ENCODE measurements at regions not wholly inside any gene's neighbourhood (a gene's known extent, or its start where the extent isn't known, plus 50 kb on each side); places are given as distances from the start of the nearest gene placed in this dataset.

- Histone ChIP-seq H4K20me1 (ENCODE audit: insufficient read depth) (no peaks in the 10 kb centered on the region), H3K36me3 (ENCODE audit: insufficient read depth, low read length) (no peaks in the 10 kb centered on the region), H3K9ac (ENCODE audit: low read length) (no peak overlapping the region), H3K4me3 (ENCODE audit: low read length) (no peak overlapping the region), H3K9me2 (ENCODE audit: insufficient read depth, low read length) (no peaks in the 10 kb centered on the region), H3K4me2 (ENCODE audit: low read length) (no peak overlapping the region), H3K79me2 (replicated peaks; ENCODE audit: insufficient read depth, low read length) (no peaks in the 10 kb centered on the region), H3K27ac (ENCODE audit: low read length) (no peak overlapping the region), H3K9me3 (ENCODE audit: low read length) (no peaks in the 10 kb centered on the region), H2AFZ (ENCODE audit: low read depth, low read length) (no peak overlapping the region), H3F3A (ENCODE audit: insufficient read depth, low read length, poor library complexity, severe bottlenecking) (no peaks in the 10 kb centered on the region), H3K27me3 (ENCODE audit: insufficient read depth, low read depth, low read length) (no peaks in the 10 kb centered on the region)
- TF ChIP-seq EP300 (conservative IDR thresholded peaks at IDR 0.05; ENCODE audit: poor library complexity, severe bottlenecking) (no peak), RAD21 (conservative IDR thresholded peaks at IDR 0.05) (no peak), TAF1 (IDR thresholded peaks at IDR 0.05; ENCODE audit: low read depth) (no peak), EZH2 (IDR thresholded peaks at IDR 0.05; ENCODE audit: borderline replicate concordance, insufficient read depth, low read length, poor library complexity, severe bottlenecking) (no peak), SMC3 (conservative IDR thresholded peaks at IDR 0.05; ENCODE audit: poor library complexity) (no peak), POLR2AphosphoS5 (IDR thresholded peaks at IDR 0.05) (no peak), MXI1 (conservative IDR thresholded peaks at IDR 0.05; ENCODE audit: poor library complexity, severe bottlenecking) (no peak)
- TF ChIP-seq, protein P1, sequence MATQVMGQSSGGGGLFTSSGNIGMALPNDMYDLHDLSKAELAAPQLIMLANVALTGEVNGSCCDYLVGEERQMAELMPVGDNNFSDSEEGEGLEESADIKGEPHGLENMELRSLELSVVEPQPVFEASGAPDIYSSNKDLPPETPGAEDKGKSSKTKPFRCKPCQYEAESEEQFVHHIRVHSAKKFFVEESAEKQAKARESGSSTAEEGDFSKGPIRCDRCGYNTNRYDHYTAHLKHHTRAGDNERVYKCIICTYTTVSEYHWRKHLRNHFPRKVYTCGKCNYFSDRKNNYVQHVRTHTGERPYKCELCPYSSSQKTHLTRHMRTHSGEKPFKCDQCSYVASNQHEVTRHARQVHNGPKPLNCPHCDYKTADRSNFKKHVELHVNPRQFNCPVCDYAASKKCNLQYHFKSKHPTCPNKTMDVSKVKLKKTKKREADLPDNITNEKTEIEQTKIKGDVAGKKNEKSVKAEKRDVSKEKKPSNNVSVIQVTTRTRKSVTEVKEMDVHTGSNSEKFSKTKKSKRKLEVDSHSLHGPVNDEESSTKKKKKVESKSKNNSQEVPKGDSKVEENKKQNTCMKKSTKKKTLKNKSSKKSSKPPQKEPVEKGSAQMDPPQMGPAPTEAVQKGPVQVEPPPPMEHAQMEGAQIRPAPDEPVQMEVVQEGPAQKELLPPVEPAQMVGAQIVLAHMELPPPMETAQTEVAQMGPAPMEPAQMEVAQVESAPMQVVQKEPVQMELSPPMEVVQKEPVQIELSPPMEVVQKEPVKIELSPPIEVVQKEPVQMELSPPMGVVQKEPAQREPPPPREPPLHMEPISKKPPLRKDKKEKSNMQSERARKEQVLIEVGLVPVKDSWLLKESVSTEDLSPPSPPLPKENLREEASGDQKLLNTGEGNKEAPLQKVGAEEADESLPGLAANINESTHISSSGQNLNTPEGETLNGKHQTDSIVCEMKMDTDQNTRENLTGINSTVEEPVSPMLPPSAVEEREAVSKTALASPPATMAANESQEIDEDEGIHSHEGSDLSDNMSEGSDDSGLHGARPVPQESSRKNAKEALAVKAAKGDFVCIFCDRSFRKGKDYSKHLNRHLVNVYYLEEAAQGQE (IDR thresholded peaks at IDR 0.05; ENCODE audit: borderline replicate concordance) = no peak
- TF ChIP-seq, protein P2, sequence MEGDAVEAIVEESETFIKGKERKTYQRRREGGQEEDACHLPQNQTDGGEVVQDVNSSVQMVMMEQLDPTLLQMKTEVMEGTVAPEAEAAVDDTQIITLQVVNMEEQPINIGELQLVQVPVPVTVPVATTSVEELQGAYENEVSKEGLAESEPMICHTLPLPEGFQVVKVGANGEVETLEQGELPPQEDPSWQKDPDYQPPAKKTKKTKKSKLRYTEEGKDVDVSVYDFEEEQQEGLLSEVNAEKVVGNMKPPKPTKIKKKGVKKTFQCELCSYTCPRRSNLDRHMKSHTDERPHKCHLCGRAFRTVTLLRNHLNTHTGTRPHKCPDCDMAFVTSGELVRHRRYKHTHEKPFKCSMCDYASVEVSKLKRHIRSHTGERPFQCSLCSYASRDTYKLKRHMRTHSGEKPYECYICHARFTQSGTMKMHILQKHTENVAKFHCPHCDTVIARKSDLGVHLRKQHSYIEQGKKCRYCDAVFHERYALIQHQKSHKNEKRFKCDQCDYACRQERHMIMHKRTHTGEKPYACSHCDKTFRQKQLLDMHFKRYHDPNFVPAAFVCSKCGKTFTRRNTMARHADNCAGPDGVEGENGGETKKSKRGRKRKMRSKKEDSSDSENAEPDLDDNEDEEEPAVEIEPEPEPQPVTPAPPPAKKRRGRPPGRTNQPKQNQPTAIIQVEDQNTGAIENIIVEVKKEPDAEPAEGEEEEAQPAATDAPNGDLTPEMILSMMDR (IDR thresholded peaks at IDR 0.05; ENCODE audit: poor library complexity, severe bottlenecking) = no peak
Measured at GRCh38 chr3:30356866-30357753, 249.3 kb upstream of the TGFBR2 start.

DNA sequence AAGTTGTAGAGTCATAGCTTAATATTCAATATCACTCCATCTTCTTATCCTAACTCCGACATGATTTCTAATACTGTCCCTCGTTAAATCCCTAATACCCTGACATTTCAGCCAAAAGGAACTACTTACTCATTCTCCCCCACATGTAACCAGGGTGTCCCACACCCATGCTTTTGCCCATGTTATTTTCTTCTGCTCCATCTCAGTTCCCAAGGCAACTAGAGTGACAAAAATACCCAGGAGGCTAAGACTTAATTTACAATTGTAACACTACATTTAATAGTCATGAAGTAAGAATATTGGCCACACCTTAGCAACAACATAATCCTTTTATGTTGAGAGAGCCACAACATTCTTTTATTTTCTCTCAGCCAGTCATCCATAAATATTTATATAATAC, 248.5 kb upstream of the TGFBR2 start:
- TF ChIP-seq, protein P2 (IDR thresholded peaks at IDR 0.05; ENCODE audit: poor library complexity, severe bottlenecking) = no peak
- TF ChIP-seq POLR2AphosphoS5 (IDR thresholded peaks at IDR 0.05) (no peak), MXI1 (conservative IDR thresholded peaks at IDR 0.05; ENCODE audit: poor library complexity, severe bottlenecking) (no peak), EZH2 (IDR thresholded peaks at IDR 0.05; ENCODE audit: borderline replicate concordance, insufficient read depth, low read length, poor library complexity, severe bottlenecking) (no peak), SMC3 (conservative IDR thresholded peaks at IDR 0.05; ENCODE audit: poor library complexity) (no peak), RAD21 (conservative IDR thresholded peaks at IDR 0.05) (no peak), TAF1 (IDR thresholded peaks at IDR 0.05; ENCODE audit: low read depth) (no peak), EP300 (conservative IDR thresholded peaks at IDR 0.05; ENCODE audit: poor library complexity, severe bottlenecking) (no peak)
- TF ChIP-seq, protein P1 (IDR thresholded peaks at IDR 0.05; ENCODE audit: borderline replicate concordance) = no peak
- H3F3A ChIP-seq (ENCODE audit: insufficient read depth, low read length, poor library complexity, severe bottlenecking) = no peaks in the 10 kb centered on the region
- no peak overlapping the region for H3K4me2 ChIP-seq (ENCODE audit: low read length)
- no peak overlapping the region for H3K9ac ChIP-seq (ENCODE audit: low read length)
- H2AFZ ChIP-seq (ENCODE audit: low read depth, low read length) = no peak overlapping the region
- no peaks in the 10 kb centered on the region for H3K9me2 ChIP-seq (ENCODE audit: insufficient read depth, low read length)
- H3K4me3 ChIP-seq (ENCODE audit: low read length) = no peak overlapping the region
- no peaks in the 10 kb centered on the region for H3K79me2 ChIP-seq (replicated peaks; ENCODE audit: insufficient read depth, low read length)
- H4K20me1 ChIP-seq (ENCODE audit: insufficient read depth) = no peaks in the 10 kb centered on the region
- H3K36me3 ChIP-seq (ENCODE audit: insufficient read depth, low read length) = no peaks in the 10 kb centered on the region
- H3K9me3 ChIP-seq (ENCODE audit: low read length) = no peaks in the 10 kb centered on the region
- no peaks in the 10 kb centered on the region for H3K27me3 ChIP-seq (ENCODE audit: insufficient read depth, low read depth, low read length)
- no peak overlapping the region for H3K27ac ChIP-seq (ENCODE audit: low read length)

Measured in neural cell (in vitro differentiated cells).